Fibroblast of mammary gland (primary cell): ENCODE measurements at regions not wholly inside any gene's neighbourhood (a gene's known extent, or its start where the extent isn't known, plus 50 kb on each side); places are given as distances from the start of the nearest gene placed in this dataset.

Experiments
- DNase-seq: peaks from one replicate; pipeline ENCODE4 v3.0.0-alpha.2; 2010; ENCODE audit warnings: low read depth
- H3K4me3 ChIP-seq: 2 replicates; pipeline ENCODE4 v1.5.1; 2011; ENCODE audit warnings: low read depth, mild to moderate bottlenecking, low read length, moderate library complexity; ENCODE audit not compliant: control insufficient read depth
- TF ChIP-seq, protein P1 (sequence below): conservative IDR thresholded peaks from 2 replicates; pipeline ENCODE4 v1.5.1; 2011; ENCODE audit warnings: low read depth, low read length, inconsistent platforms; ENCODE audit not compliant: control insufficient read depth, insufficient read depth

DNA sequence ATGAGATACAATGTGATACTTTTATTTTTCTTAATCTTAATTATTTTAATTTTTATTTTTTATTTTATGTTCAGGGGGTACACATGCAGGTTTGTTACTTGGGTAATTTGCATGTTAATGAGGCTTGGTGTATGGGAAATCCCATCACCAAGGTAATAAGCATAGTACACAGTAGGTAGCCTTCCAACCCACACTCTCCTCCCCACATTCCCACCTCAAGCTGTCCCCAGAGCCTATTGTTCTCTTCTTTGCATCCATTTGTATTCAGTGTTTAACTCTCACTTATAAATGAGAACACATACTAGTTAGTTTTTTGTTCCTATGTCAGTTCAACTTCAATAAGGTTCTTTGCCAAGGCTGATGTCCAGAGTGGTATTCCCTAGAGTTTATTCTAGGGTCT is 1375.4 kb downstream of the NSUN3 start:
- DNase-seq: no peak
- H3K4me3 ChIP-seq: no peak overlapping the region
- TF ChIP-seq, protein P1, sequence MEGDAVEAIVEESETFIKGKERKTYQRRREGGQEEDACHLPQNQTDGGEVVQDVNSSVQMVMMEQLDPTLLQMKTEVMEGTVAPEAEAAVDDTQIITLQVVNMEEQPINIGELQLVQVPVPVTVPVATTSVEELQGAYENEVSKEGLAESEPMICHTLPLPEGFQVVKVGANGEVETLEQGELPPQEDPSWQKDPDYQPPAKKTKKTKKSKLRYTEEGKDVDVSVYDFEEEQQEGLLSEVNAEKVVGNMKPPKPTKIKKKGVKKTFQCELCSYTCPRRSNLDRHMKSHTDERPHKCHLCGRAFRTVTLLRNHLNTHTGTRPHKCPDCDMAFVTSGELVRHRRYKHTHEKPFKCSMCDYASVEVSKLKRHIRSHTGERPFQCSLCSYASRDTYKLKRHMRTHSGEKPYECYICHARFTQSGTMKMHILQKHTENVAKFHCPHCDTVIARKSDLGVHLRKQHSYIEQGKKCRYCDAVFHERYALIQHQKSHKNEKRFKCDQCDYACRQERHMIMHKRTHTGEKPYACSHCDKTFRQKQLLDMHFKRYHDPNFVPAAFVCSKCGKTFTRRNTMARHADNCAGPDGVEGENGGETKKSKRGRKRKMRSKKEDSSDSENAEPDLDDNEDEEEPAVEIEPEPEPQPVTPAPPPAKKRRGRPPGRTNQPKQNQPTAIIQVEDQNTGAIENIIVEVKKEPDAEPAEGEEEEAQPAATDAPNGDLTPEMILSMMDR: no peak

DNA sequence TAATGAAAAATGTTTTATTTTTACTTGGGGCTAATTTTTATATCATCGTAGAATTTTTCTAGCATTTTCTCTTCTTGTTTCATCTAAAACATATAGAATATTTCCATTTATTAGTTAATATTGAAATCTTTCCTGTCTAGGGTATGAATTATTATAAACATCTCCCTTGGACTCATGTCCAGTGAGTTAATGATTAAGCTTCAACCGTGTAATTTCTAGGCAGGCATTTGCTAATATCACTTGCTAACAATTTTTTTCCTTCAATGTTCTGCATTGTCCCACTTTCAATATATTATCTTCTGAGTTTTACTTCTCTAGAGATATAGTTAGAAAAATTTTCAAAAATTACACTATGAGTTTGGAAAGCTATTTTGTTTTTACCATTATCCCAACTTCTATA is 1371.6 kb upstream of the EPHA6 start:
- no peak for DNase-seq
- H3K4me3 ChIP-seq: no peak overlapping the region
- TF ChIP-seq, protein P1: no peak

- no peak for DNase-seq
- no peak overlapping the region for H3K4me3 ChIP-seq
- TF ChIP-seq, protein P1: no peak
These were observed 1364.6 kb upstream of the EPHA6 start for GRCh38 chr3:95449841-95450240.

DNA sequence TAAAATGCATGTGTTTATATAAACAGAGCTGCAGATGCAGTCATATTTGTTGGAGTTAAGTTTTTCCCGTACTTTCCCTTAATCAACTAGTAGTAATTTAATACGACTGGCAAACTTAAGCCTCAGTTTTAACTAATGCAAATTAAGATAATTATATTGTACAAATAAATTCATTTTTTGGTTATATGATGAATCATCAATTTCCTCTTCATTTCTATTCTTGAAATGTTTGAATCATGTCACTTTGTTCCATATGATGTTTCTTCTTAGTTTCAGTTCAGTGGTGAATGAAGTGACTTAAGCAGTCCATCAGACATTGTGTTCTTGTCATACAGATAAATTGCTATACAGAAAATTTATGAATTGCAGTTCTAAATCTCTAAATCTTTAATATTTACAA is 1361.2 kb upstream of the EPHA6 start:
- no peak overlapping the region for H3K4me3 ChIP-seq
- TF ChIP-seq, protein P1: no peak
- DNase-seq: no peak

- no peak for DNase-seq
- TF ChIP-seq, protein P1: no peak
- H3K4me3 ChIP-seq: no peak overlapping the region
These were observed 1357.6 kb upstream of the EPHA6 start for GRCh38 chr3:95456835-95457234.

GRCh38 chr3:95459706-95460105 is 1354.7 kb upstream of the EPHA6 start:
- DNase-seq: no peak
- no peak overlapping the region for H3K4me3 ChIP-seq
- TF ChIP-seq, protein P1: no peak

GRCh38 chr3:95460274-95460673 is 1354.1 kb upstream of the EPHA6 start:
- DNase-seq: no peak
- no peak overlapping the region for H3K4me3 ChIP-seq
- TF ChIP-seq, protein P1: no peak
